Motor neuron (in vitro differentiated cells): ENCODE measurements at regions not wholly inside any gene's neighbourhood (a gene's known extent, or its start where the extent isn't known, plus 50 kb on each side); places are given as distances from the start of the nearest gene placed in this dataset.
A peak's percentile ranks its signal among the peaks of the same experiment; 100 is the strongest.

Experiments used
- ATAC-seq, 8 experiments: fragments of 200-7000 bp; cut with Tn5 transposase; replicated peaks in 6 of 8; 2 replicates each; pipeline ENCODE4 v1.8.0; 2021; ENCODE audit warnings: mild to moderate bottlenecking in 8 of 8, moderate library complexity in 8 of 8
- H3K27ac ChIP-seq, 2 donors: fragments of 250-450 bp; sonication (Bioruptor Pico); 2 replicates each; pipeline ENCODE4 v1.9.0; 2021; ENCODE audit warnings: antibody characterized with exemption in 2 of 2, mild to moderate bottlenecking in 2 of 2, moderate library complexity in 1 of 2
- H3K4me1 ChIP-seq, 2 donors: fragments of 250-450 bp; sonication (Bioruptor Pico); replicated peaks in 1 of 2; 2 replicates each; pipeline ENCODE4 v1.6.1; 2021; ENCODE audit warnings: antibody characterized with exemption in 2 of 2, mild to moderate bottlenecking in 2 of 2, moderate library complexity in 1 of 2
- H3K4me3 ChIP-seq, 5 donors: fragments of 250-450 bp; sonication (Bioruptor Pico); 2 replicates each; pipeline ENCODE4 v1.9.0; 2021; ENCODE audit warnings: antibody characterized with exemption in 5 of 5, mild to moderate bottlenecking in 5 of 5, moderate library complexity in 4 of 5
- WGBS, 10 experiments: fragments of 450-650 bp; shearing (Covaris generic); methylation state at CpG; one replicate each; pipeline ENCODE4 v1.0.0; 2022; 5-methylcytosine and 5-hydroxymethylcytosine counted together
- in situ Hi-C, 9 experiments: fragments of 400-800 bp; cut with MboI; loops; one replicate each; pipeline ENCODE4 v1.15.0; 2021; ENCODE audit warnings: low sequenced_read_pairs in 9 of 9, low pct_unique_long_range_greater_than_20kb in 2 of 9; ENCODE audit not compliant: unreplicated experiment in 9 of 9

DNA sequence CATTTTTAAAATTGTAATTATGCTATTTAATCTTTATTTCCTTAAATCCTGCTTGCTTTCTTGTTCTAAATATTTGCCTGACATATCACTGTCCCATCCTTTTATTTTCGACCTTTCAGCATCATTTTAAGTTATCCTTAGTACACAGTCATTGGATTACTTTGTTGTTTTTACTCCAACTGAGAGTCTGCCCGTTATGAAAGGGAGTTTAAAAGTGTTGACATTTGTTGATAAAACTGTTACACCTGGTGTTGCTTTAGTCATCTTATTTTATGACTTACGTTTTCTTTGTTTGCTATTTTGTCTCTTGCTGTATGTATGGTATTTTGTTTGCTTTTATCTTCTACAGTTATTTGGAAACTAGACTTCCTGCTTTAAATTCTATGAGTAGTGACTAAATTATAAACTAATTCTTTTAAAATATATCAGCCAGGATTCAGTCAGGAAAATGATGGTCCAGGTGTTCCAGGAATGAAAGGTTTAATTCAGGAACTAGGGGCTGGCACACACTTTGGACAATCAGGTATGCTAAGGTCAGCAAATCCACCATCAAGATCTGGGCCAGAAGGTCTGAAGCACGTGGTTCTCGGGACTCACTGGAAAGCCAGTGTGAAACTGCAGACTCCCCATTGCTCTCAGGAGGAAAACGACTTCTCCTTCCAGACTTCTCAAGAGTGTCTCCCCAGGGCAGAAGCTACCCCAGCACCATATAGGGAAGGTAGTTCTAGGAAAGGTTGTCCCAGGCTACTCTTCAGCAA lies 86.0 kb downstream of the RASSF10 start:
- H3K27ac ChIP-seq, result no peak overlapping the region
- no peak overlapping the region for H3K4me3 ChIP-seq
- H3K4me1 ChIP-seq, result no peaks in the 10 kb centered on the region
- in situ Hi-C loops, result no loop called here
- ATAC-seq, result no peak
- 0 to 64% (median 43%) methylated on average over 3 to 6 of the region's 6 CpGs for WGBS, 10 experiments

GRCh38 chr11:13098063-13098462 lies 88.9 kb downstream of the RASSF10 start:
- Histone ChIP-seq H3K27ac (no peak overlapping the region), H3K4me1 (peaks cover 13 to 15% of the 10 kb centered on the region in 2 donors), H3K4me3 (no peak overlapping the region)
- peak; percentile 29 to 86 (median 64) for ATAC-seq
- 17 to 75% (median 41%) methylated on average over 1 to 3 of the region's 3 CpGs; no CpG with 5 or more reads in 4 of the 10 experiments for WGBS, 10 experiments
- in situ Hi-C loops, result no loop called here

- in situ Hi-C loops, result no loop called here
- Histone ChIP-seq H3K27ac (no peak overlapping the region), H3K4me1 (peaks cover 19% of the 10 kb centered on the region in 2 donors), H3K4me3 (no peak overlapping the region)
- 36 to 100% (median 76%) methylated on average over 1 to 3 of the region's 3 CpGs; no CpG with 5 or more reads in 5 of the 10 experiments for WGBS, 10 experiments
- peak in 2 of 8 experiments; percentile 75 to 89 for ATAC-seq
Measured at GRCh38 chr11:13098616-13099289, 89.6 kb downstream of the RASSF10 start.

DNA sequence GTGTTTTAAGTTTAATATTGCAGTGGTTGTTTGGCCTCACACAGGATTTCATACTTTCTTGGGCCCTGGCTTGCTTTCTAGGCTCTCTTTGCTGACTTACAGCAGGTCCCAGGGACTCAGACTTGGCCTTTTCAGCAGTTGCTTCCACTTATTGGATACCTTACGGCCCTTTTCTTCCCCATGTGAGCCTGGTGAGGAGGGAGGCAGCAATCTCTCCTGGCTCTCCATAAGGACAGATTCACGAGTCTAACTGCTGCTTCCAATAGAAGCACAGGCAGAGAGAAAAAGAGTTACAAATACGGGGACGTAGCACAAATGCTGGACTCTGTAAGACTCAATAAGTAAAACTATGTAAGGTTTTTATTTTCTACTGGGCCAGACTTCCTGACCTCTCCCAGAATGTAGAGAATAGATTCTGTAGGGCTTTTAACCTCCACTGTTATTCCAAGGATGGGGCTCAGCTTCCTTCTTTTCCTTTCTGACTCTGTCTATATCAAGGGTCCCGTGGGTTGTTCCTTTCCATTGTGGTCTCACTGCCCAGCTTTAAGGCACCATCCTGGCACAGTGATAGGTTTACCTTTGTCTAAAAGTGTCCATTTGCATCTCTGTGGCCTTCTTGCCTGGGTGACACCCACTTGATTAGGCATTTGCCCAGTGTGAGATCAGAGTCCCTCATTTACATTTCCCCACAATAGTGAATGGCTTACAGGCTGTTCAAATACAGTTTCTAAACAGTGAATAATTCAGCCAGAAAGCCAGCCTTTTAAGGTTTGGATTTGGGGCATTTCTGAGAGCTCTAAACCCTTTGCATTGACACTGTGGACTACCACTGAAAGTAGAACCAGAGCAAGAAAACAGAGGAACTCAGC lies 92.8 kb downstream of the RASSF10 start:
- Histone ChIP-seq H3K4me3 (no peak overlapping the region), H3K27ac (peak overlapping the region; percentile 43 to 47), H3K4me1 (peaks cover 19 to 31% of the 10 kb centered on the region in 2 donors)
- in situ Hi-C loops, result no loop called here
- WGBS, 10 experiments, result 9 to 77% (median 38%) methylated on average over 1 to 5 of the region's 5 CpGs; no CpG with 5 or more reads in 2 of the 10 experiments
- peak; percentile 62 to 83 (median 78) for ATAC-seq

GRCh38 chr11:13102513-13102840 lies 93.4 kb downstream of the RASSF10 start:
- H3K4me1 ChIP-seq, result peaks cover 19 to 31% of the 10 kb centered on the region in 2 donors
- H3K27ac ChIP-seq, result peak overlapping the region; percentile 14 to 43
- 0 to 76% (median 12%) methylated on average over 2 of the region's 2 CpGs; no CpG with 5 or more reads in 1 of the 10 experiments for WGBS, 10 experiments
- no peak for ATAC-seq
- in situ Hi-C loops, result no loop called here
- H3K4me3 ChIP-seq, result no peak overlapping the region

DNA sequence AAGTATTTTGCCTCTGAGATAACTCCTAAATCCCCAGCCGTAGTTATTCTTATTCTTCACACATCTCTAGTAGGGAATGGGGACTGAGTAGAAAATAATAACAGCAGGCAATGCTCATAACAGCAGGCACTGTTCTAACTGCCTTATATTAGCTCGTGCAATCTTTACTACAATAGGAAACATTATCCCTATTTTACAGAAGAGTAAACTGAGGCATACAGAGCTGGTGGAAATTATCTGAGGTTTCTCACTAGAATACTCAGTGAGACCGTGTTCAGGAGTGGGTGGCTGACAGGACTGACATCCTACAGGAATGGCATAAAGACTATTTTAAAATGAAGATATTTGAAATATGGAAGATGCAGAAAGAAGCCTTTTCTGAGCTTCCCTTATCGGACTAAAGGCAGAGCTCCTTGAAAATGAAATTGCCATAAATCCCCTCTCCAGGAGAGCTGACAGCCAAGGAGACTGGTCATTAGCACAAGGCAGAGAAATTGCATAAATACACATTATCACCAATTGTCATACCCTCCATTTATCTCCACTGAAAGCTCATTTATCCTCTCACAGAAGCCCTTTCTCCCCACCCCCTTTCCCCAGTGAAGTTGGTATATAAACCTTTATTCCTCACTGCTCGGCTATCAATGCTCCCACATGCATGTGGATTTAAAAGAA lies 93.9 kb downstream of the RASSF10 start:
- peaks cover 19 to 31% of the 10 kb centered on the region in 2 donors for H3K4me1 ChIP-seq
- 18 to 50% (median 27%) methylated on average over 2 to 5 of the region's 5 CpGs; no CpG with 5 or more reads in 1 of the 10 experiments for WGBS, 10 experiments
- no peak overlapping the region for H3K27ac ChIP-seq
- H3K4me3 ChIP-seq, result no peak overlapping the region
- ATAC-seq, result peak in 5 of 8 experiments; percentile 45 to 85 (median 77)
- in situ Hi-C loops, result no loop called here

- Histone ChIP-seq H3K4me1 (peaks cover 19 to 31% of the 10 kb centered on the region in 2 donors), H3K4me3 (no peak overlapping the region), H3K27ac (no peak overlapping the region)
- WGBS, 10 experiments, result 8 to 86% (median 47%) methylated on average over 1 to 2 of the region's 2 CpGs
- no peak for ATAC-seq
- in situ Hi-C loops, result no loop called here
Measured at GRCh38 chr11:13103962-13104554, 94.9 kb downstream of the RASSF10 start.

GRCh38 chr11:13104619-13105236 lies 95.6 kb downstream of the RASSF10 start:
- in situ Hi-C loops, result no loop called here
- Histone ChIP-seq H3K4me3 (no peak overlapping the region), H3K27ac (no peak overlapping the region), H3K4me1 (peaks cover 19 to 31% of the 10 kb centered on the region in 2 donors)
- no peak for ATAC-seq
- 21 to 94% (median 70%) methylated on average over 1 to 5 of the region's 5 CpGs; no CpG with 5 or more reads in 1 of the 10 experiments for WGBS, 10 experiments

DNA sequence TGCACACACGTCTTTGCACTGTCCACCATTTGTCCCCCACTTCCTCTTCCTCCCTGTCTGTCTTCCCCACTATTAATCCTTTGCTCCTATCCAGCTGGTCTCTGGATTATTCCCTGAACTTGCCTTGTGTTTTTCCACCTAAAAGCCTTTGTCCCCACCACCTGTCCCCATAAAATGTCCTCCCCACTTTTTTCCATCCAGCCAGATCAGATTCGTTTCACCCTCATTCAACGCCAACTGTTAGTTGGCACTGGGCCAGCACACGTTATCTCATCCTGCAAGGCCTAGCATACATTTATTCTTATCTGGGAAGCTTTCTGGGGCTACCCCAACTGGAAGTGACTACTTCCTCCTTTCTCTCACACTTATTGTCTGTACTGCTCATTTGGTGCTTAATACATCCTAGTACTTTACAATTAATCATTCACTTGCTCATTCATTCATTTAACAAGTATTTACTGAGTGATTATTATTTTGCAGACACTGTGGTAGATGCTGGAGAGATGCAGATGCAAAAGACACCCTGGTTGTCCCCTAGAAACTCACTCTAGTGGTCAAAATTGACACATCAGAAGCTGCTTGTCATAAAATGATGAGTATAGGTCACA lies 96.2 kb downstream of the RASSF10 start:
- Histone ChIP-seq H3K27ac (no peak overlapping the region), H3K4me3 (no peak overlapping the region), H3K4me1 (peaks cover 19 to 31% of the 10 kb centered on the region in 2 donors)
- 13 to 83% (median 52%) methylated on average over 1 to 4 of the region's 4 CpGs; no CpG with 5 or more reads in 3 of the 10 experiments for WGBS, 10 experiments
- in situ Hi-C loops, result no loop called here
- ATAC-seq, result no peak

DNA sequence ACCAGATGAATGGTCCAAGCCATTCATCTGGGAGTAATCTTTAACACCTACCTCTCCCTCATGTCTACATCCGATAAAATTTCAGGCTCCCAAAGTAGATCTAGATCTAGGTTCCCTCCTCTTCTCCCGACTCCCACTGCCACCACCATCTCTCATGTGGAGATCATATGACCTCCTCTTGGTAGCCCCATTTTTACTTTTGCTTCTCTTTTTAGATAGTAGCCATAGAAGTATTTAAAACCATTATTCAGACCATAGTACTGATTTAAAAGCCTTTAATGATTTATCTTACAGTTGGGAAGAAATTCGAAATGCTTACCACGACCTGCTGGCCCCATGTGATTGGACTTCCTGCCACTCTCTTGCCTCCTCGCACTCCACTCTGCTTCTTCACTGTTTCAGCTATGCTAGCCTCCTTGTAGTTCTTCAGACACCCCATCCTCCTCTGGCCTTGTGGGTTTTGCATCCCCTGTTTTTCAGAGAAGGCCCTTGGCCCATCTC lies 98.5 kb downstream of the RASSF10 start:
- no peak for ATAC-seq
- H3K4me3 ChIP-seq, result no peak overlapping the region
- H3K4me1 ChIP-seq, result peaks cover 19 to 29% of the 10 kb centered on the region in 2 donors
- 71 to 100% (median 90%) methylated on average over 1 to 5 of the region's 5 CpGs for WGBS, 10 experiments
- no peak overlapping the region for H3K27ac ChIP-seq
- in situ Hi-C loops, result no loop called here

DNA sequence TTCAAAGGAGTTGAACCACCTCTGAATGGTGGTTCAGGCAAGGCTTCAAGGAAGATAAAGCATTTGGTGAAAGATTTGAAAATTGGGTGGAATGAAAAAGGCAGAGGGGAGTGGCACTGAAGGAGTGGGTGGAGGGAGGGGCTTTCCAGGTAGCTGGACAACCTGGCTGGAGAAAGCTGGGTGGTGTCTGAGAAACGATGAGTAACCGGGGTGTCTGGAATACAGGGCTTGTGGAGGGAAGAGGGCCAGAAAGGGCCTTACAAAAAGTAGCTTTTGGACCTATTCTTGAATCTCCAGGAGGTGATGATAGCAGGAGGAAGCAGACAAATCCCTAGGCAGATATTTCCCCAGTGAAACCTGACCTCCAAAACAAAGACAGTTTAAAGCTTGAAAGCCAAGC lies 99.3 kb downstream of the RASSF10 start:
- in situ Hi-C loops, result no loop called here
- Histone ChIP-seq H3K4me3 (no peak overlapping the region), H3K4me1 (peaks cover 11 to 24% of the 10 kb centered on the region in 2 donors), H3K27ac (no peak overlapping the region)
- ATAC-seq, result peak in 2 of 8 experiments; percentile 43 to 51
- WGBS, 10 experiments, result 0 to 100% (median 78%) methylated on average over 1 to 2 of the region's 2 CpGs; no CpG with 5 or more reads in 4 of the 10 experiments
